ENCODE measurements at regions not wholly inside any gene's neighbourhood (a gene's known extent, or its start where the extent isn't known, plus 50 kb on each side); places are given as distances from the start of the nearest gene placed in this dataset.

- ATAC-seq (no peak), DNase-seq (ENCODE audit: low read depth, low spot score) (no peak)
- intact Hi-C loops (cut with micrococcal nuclease), result no loop called here
- Histone ChIP-seq H3K9me2 (ENCODE audit: insufficient read depth) (no peaks in the 10 kb centered on the region; the same call in 1 of the 2 replicates), H2AFZ (ENCODE audit: low read depth, low read length, poor library complexity, severe bottlenecking) (no peak overlapping the region), H3K79me2 (ENCODE audit: insufficient read depth, low read length) (no peaks in the 10 kb centered on the region), H3K9me3 (ENCODE audit: control insufficient read depth in 1 of 2, insufficient read depth in 1 of 2, low read depth in 1 of 2, low read length in 2 of 2) (no peaks in the 10 kb centered on the region), H3K4me3 (replicated peaks in 1 of 2; ENCODE audit: low read depth in 1 of 2, low read length in 2 of 2) (no peak overlapping the region), H3K4me1 (ENCODE audit: control insufficient read depth in 1 of 2, insufficient read depth in 2 of 2, low read length in 2 of 2) (no peaks in the 10 kb centered on the region), H4K20me1 (ENCODE audit: insufficient read depth) (no peaks in the 10 kb centered on the region), H3K9ac (ENCODE audit: low read length) (no peak overlapping the region), H3K36me3 (ENCODE audit: control insufficient read depth in 1 of 2, insufficient read depth in 2 of 2, low read length in 2 of 2) (no peaks in the 10 kb centered on the region), H3K27me3 (ENCODE audit: insufficient read depth, low read length) (peaks cover 22% of the 10 kb centered on the region), H3K27ac (ENCODE audit: low read depth, low read length) (no peak overlapping the region), H3K4me2 (ENCODE audit: low read length) (no peak overlapping the region)
- no peak for TF ChIP-seq RAD21 (IDR thresholded peaks at IDR 0.05; ENCODE audit: low read depth)
- TF ChIP-seq CEBPB (IDR thresholded peaks at IDR 0.05; ENCODE audit: low read depth), result no peak
- TF ChIP-seq SP1 (IDR thresholded peaks at IDR 0.05; ENCODE audit: low read depth), result no peak
- no peak for TF ChIP-seq POLR2AphosphoS5 (IDR thresholded peaks at IDR 0.05; ENCODE audit: low read depth, low read length)
- no peak for TF ChIP-seq YY1 (IDR thresholded peaks at IDR 0.05; ENCODE audit: extremely low read depth, insufficient replicate concordance, low read depth, low read length)
- TF ChIP-seq CBX3 (IDR thresholded peaks at IDR 0.05; ENCODE audit: low read depth), result no peak
- no peak for TF ChIP-seq MAX (IDR thresholded peaks at IDR 0.05)
- TF ChIP-seq, protein P1, sequence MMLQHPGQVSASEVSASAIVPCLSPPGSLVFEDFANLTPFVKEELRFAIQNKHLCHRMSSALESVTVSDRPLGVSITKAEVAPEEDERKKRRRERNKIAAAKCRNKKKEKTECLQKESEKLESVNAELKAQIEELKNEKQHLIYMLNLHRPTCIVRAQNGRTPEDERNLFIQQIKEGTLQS (IDR thresholded peaks at IDR 0.05), result no peak
- no peak for TF ChIP-seq JUND (IDR thresholded peaks at IDR 0.05)
- TF ChIP-seq ZFX (IDR thresholded peaks at IDR 0.05), result no peak
- TF ChIP-seq ELF1 (IDR thresholded peaks at IDR 0.05; ENCODE audit: borderline replicate concordance, low read depth), result no peak
- POLR2A ChIA-PET, result no interaction called here
- CTCF ChIA-PET, result no interaction called here
- RAD21 ChIA-PET (ENCODE audit: low non-redundant PET in 1 of 2, low total read pairs in 2 of 2, uncharacterized antibody in 2 of 2, unreplicated experiment in 2 of 2), result no interaction called here
- BruUV-seq (replicated peaks), result no TSS peak
These were observed 211.0 kb downstream of the SNX18 start for GRCh38 chr5:54728588-54728915.

DNA sequence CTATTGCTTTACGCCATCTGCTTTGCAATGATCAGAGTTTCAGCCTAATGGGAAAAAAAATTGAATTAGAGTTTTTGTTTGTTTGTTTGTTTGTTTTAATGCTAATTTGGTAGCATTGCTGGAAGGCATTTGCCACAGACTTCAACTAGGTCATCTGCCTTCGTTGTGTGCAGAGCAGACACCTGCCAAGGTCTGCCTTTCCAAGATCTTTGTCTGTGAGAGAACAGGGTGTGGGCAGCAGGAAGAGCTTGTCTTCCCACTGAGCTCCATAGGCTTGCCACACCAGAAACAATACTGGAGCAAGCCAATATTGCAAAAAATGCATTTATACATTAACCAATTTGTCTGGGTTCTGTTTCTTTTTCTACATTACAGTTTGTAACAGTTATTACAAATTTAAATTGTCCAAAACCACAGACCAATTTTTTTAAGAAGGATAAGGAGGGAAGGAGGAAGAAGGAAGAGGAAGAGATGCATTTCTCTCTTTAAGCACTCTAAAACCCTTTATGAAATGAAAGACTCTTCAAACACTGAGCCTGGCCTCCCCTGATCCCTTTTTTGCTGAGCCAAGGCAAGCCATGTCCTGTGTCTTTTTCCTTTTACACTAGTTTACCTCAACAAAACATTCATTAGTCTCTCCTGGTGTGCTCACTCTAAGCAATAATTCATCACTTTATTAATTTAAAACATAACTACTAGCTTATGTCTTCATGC is 210.5 kb downstream of the SNX18 start:
- H3K79me2 ChIP-seq (ENCODE audit: insufficient read depth, low read length), result no peaks in the 10 kb centered on the region
- RAD21 ChIA-PET (ENCODE audit: low non-redundant PET in 1 of 2, low total read pairs in 2 of 2, uncharacterized antibody in 2 of 2, unreplicated experiment in 2 of 2), result no interaction called here
- no peaks in the 10 kb centered on the region for H4K20me1 ChIP-seq (ENCODE audit: insufficient read depth)
- no peaks in the 10 kb centered on the region for H3K4me1 ChIP-seq (ENCODE audit: control insufficient read depth in 1 of 2, insufficient read depth in 2 of 2, low read length in 2 of 2)
- no peaks in the 10 kb centered on the region for H3K9me3 ChIP-seq (ENCODE audit: control insufficient read depth in 1 of 2, insufficient read depth in 1 of 2, low read depth in 1 of 2, low read length in 2 of 2)
- no TSS peak for BruUV-seq (replicated peaks)
- no peak overlapping the region for H3K4me3 ChIP-seq (replicated peaks in 1 of 2; ENCODE audit: low read depth in 1 of 2, low read length in 2 of 2)
- no peaks in the 10 kb centered on the region; the same call in 1 of the 2 replicates for H3K9me2 ChIP-seq (ENCODE audit: insufficient read depth)
- H3K4me2 ChIP-seq (ENCODE audit: low read length), result no peak overlapping the region
- no peak for ATAC-seq
- peaks cover 22% of the 10 kb centered on the region for H3K27me3 ChIP-seq (ENCODE audit: insufficient read depth, low read length)
- H2AFZ ChIP-seq (ENCODE audit: low read depth, low read length, poor library complexity, severe bottlenecking), result no peak overlapping the region
- no peak overlapping the region for H3K9ac ChIP-seq (ENCODE audit: low read length)
- DNase-seq (ENCODE audit: low read depth, low spot score), result no peak
- no peak overlapping the region for H3K27ac ChIP-seq (ENCODE audit: low read depth, low read length)
- no peaks in the 10 kb centered on the region for H3K36me3 ChIP-seq (ENCODE audit: control insufficient read depth in 1 of 2, insufficient read depth in 2 of 2, low read length in 2 of 2)
- intact Hi-C loops (cut with micrococcal nuclease), result no loop called here
- CTCF ChIA-PET, result no interaction called here
- POLR2A ChIA-PET, result no interaction called here
- TF ChIP-seq ZNF274 (IDR thresholded peaks at IDR 0.05; ENCODE audit: low read depth, low read length), result no peak
- no peak for TF ChIP-seq SIN3A (IDR thresholded peaks at IDR 0.05; ENCODE audit: low read depth)
- TF ChIP-seq SRF (IDR thresholded peaks at IDR 0.05; ENCODE audit: low read depth), result no peak
- TF ChIP-seq MAX (IDR thresholded peaks at IDR 0.05), result no peak
- TF ChIP-seq, protein P1 (IDR thresholded peaks at IDR 0.05), result no peak
- no peak for TF ChIP-seq CTCF (IDR thresholded peaks at IDR 0.05 in 2 of 3, conservative IDR thresholded peaks at IDR 0.05 in 1 of 3; ENCODE audit: borderline replicate concordance in 1 of 3, insufficient read depth in 1 of 3, low read depth in 2 of 3, low read length in 2 of 3)
- no peak for TF ChIP-seq TCF7L2 (IDR thresholded peaks at IDR 0.05; ENCODE audit: borderline replicate concordance, extremely low read depth, insufficient read depth, insufficient read length)
- TF ChIP-seq FOSL1 (IDR thresholded peaks at IDR 0.05; ENCODE audit: low read depth), result no peak
- no peak for TF ChIP-seq ELF1 (IDR thresholded peaks at IDR 0.05; ENCODE audit: borderline replicate concordance, low read depth)
- TF ChIP-seq SP1 (IDR thresholded peaks at IDR 0.05; ENCODE audit: low read depth), result no peak
- no peak for TF ChIP-seq EGR1 (IDR thresholded peaks at IDR 0.05; ENCODE audit: low read depth)

All from HCT116 (cell line).